ENCODE measurements at regions not wholly inside any gene's neighbourhood (a gene's known extent, or its start where the extent isn't known, plus 50 kb on each side); places are given as distances from the start of the nearest gene placed in this dataset.

- Mint-ChIP-seq H3K36me3 (ENCODE audit: unreplicated experiment) (peaks cover 8% of the 10 kb centered on the region), H3K27ac (ENCODE audit: unreplicated experiment) (no peak overlapping the region), H3K9me3 (ENCODE audit: unreplicated experiment) (peaks cover 1% of the 10 kb centered on the region), H3K4me3 (ENCODE audit: unreplicated experiment) (no peak overlapping the region), H3K4me1 (ENCODE audit: low read depth, unreplicated experiment) (no peaks in the 10 kb centered on the region), H3K27me3 (ENCODE audit: unreplicated experiment) (no peaks in the 10 kb centered on the region)
- no peak for DNase-seq
- TF ChIP-seq, protein P1, sequence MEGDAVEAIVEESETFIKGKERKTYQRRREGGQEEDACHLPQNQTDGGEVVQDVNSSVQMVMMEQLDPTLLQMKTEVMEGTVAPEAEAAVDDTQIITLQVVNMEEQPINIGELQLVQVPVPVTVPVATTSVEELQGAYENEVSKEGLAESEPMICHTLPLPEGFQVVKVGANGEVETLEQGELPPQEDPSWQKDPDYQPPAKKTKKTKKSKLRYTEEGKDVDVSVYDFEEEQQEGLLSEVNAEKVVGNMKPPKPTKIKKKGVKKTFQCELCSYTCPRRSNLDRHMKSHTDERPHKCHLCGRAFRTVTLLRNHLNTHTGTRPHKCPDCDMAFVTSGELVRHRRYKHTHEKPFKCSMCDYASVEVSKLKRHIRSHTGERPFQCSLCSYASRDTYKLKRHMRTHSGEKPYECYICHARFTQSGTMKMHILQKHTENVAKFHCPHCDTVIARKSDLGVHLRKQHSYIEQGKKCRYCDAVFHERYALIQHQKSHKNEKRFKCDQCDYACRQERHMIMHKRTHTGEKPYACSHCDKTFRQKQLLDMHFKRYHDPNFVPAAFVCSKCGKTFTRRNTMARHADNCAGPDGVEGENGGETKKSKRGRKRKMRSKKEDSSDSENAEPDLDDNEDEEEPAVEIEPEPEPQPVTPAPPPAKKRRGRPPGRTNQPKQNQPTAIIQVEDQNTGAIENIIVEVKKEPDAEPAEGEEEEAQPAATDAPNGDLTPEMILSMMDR (IDR thresholded peaks at IDR 0.05; ENCODE audit: partially characterized antibody, unreplicated experiment), result no peak
Measured at GRCh38 chr3:110332629-110333028, 739.0 kb upstream of the NECTIN3 start.

- H3K4me3 Mint-ChIP-seq (ENCODE audit: unreplicated experiment), result no peak overlapping the region
- TF ChIP-seq, protein P1 (IDR thresholded peaks at IDR 0.05; ENCODE audit: partially characterized antibody, unreplicated experiment), result no peak
- H3K4me1 Mint-ChIP-seq (ENCODE audit: low read depth, unreplicated experiment), result no peaks in the 10 kb centered on the region
- no peaks in the 10 kb centered on the region for H3K27me3 Mint-ChIP-seq (ENCODE audit: unreplicated experiment)
- no peaks in the 10 kb centered on the region for H3K9me3 Mint-ChIP-seq (ENCODE audit: unreplicated experiment)
- no peak overlapping the region for H3K27ac Mint-ChIP-seq (ENCODE audit: unreplicated experiment)
- H3K36me3 Mint-ChIP-seq (ENCODE audit: unreplicated experiment), result no peaks in the 10 kb centered on the region
- DNase-seq, result no peak
Measured at GRCh38 chr3:110341047-110341446, 730.6 kb upstream of the NECTIN3 start.

GRCh38 chr3:110343376-110343775 is 728.2 kb upstream of the NECTIN3 start:
- no peak overlapping the region for H3K27ac Mint-ChIP-seq (ENCODE audit: unreplicated experiment)
- H3K27me3 Mint-ChIP-seq (ENCODE audit: unreplicated experiment), result no peaks in the 10 kb centered on the region
- TF ChIP-seq, protein P1 (IDR thresholded peaks at IDR 0.05; ENCODE audit: partially characterized antibody, unreplicated experiment), result no peak
- no peak for DNase-seq
- H3K4me3 Mint-ChIP-seq (ENCODE audit: unreplicated experiment), result no peak overlapping the region
- no peaks in the 10 kb centered on the region for H3K9me3 Mint-ChIP-seq (ENCODE audit: unreplicated experiment)
- no peaks in the 10 kb centered on the region for H3K4me1 Mint-ChIP-seq (ENCODE audit: low read depth, unreplicated experiment)
- H3K36me3 Mint-ChIP-seq (ENCODE audit: unreplicated experiment), result no peaks in the 10 kb centered on the region

- Mint-ChIP-seq H3K27ac (ENCODE audit: unreplicated experiment) (no peak overlapping the region), H3K27me3 (ENCODE audit: unreplicated experiment) (no peaks in the 10 kb centered on the region), H3K36me3 (ENCODE audit: unreplicated experiment) (no peaks in the 10 kb centered on the region), H3K4me3 (ENCODE audit: unreplicated experiment) (no peak overlapping the region), H3K9me3 (ENCODE audit: unreplicated experiment) (no peaks in the 10 kb centered on the region), H3K4me1 (ENCODE audit: low read depth, unreplicated experiment) (no peaks in the 10 kb centered on the region)
- TF ChIP-seq, protein P1 (IDR thresholded peaks at IDR 0.05; ENCODE audit: partially characterized antibody, unreplicated experiment), result no peak
- DNase-seq, result no peak
Measured at GRCh38 chr3:110343945-110344344, 727.7 kb upstream of the NECTIN3 start.

GRCh38 chr3:110344487-110344886 is 727.1 kb upstream of the NECTIN3 start:
- Mint-ChIP-seq H3K4me3 (ENCODE audit: unreplicated experiment) (no peak overlapping the region), H3K27ac (ENCODE audit: unreplicated experiment) (no peak overlapping the region), H3K27me3 (ENCODE audit: unreplicated experiment) (no peaks in the 10 kb centered on the region), H3K4me1 (ENCODE audit: low read depth, unreplicated experiment) (no peaks in the 10 kb centered on the region), H3K9me3 (ENCODE audit: unreplicated experiment) (no peaks in the 10 kb centered on the region), H3K36me3 (ENCODE audit: unreplicated experiment) (no peaks in the 10 kb centered on the region)
- TF ChIP-seq, protein P1 (IDR thresholded peaks at IDR 0.05; ENCODE audit: partially characterized antibody, unreplicated experiment), result no peak
- DNase-seq, result no peak
